ENCODE measurements at regions not wholly inside any gene's neighbourhood (a gene's known extent, or its start where the extent isn't known, plus 50 kb on each side); places are given as distances from the start of the nearest gene placed in this dataset.
"Not testable (repeated sequence)": the region's sequence is repeated elsewhere in the genome, so short reads cannot be mapped to it uniquely, and the experiment has no call there.

DNA sequence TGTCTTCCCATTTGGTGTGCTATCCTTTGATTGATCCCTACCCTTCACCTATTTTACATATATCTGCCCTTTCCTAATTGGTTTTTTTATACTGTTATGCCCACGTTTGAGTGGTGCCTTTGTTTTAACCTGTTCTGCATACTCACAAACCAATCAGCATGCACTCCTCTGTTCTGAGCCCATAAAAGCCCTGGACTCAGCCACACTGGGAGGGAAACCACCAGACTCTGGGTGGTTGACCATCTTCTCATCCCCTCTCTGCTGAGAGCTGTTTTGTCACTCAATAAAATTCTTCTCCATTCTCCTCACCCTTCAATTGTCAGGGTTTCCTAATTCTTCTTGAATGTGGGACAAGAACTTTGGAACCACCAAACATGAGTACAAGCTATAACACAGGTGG, 989.8 kb downstream of the ADGRL2 start:
- DNase-seq = no peak

DNA sequence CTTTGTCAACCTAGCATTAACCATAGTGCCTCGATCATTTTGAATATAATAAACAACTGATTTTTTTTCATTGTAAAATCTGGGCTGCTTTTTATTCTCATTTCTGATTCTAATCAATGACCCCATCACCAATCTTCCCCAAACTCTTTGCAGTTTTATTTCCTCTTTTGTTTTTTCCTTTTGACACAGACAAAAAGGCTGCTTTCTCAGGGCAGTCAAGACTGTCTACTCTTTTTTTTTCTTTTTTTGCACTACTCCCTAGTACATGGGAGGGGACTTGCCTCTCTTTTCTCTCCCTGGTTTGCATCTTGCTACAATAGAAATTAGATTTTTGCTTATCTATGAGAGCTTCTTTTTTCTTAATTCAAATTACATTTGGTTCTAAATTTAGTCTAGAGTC, 987.9 kb downstream of the ADGRL2 start:
- no peak for DNase-seq

- DNase-seq = no peak
These were observed 987.3 kb downstream of the ADGRL2 start for GRCh38 chr1:82788038-82788437.

DNA sequence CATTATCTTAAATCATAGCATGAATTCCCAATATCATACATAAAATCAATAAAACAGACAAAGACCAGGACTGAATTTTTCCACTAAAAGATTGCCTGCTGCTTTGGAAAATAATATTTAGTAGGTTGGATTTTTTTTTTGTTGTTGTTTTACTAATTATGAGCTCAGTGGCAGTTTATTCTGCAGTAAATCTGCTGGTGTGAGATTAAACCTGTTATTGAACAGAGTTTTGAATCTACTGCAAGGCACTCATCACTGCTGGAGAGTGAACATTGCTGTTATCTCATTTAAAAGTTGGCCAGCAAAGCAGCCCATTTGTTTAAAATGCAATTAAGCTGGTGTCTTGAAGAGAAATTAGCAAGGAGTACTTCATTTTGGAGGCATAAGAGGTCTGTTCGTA, 986.1 kb downstream of the ADGRL2 start:
- DNase-seq = no peak

- no peak for DNase-seq
These were observed 984.6 kb downstream of the ADGRL2 start for GRCh38 chr1:82785268-82785790.

GRCh38 chr1:82783044-82783443, 982.3 kb downstream of the ADGRL2 start:
- no peak for DNase-seq

DNA sequence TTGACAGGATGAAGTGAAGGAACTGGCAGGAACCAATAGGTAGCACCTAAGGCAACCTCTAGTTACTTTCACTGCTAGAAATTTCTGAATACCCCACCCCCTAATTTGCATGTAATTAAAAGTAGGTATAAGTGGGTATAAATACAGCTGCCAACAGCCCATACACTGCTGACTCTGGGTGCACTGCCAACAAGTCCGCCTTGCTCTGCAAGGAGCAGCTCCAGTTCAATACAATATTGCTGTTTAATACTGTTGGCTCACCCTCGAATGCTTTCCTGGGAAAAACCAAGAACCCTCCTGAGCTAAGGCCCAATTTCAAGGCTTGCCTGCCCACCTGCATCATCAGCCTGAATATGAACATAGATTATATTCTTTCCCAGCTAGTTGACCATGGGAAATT, 981.9 kb downstream of the ADGRL2 start:
- no peak for DNase-seq

DNA sequence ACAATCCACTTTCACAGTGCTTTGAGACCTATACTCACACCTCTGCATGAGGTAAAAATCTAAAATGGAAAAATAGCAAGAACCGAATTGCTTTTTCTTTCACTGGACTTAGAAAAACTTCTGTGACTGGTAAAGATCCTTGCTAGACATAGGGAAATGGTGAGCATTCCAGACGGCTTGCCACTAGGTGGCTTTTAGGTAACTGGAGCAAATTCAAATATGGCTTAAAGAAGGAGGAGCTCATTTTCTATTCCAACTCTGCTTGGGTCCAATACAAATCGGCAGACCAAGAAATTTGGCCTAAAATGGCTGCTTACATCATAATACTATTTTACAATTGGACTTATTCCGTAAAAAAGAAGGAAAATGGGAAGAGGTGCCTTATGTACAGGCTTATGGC, 977.9 kb downstream of the ADGRL2 start:
- DNase-seq = no peak

DNA sequence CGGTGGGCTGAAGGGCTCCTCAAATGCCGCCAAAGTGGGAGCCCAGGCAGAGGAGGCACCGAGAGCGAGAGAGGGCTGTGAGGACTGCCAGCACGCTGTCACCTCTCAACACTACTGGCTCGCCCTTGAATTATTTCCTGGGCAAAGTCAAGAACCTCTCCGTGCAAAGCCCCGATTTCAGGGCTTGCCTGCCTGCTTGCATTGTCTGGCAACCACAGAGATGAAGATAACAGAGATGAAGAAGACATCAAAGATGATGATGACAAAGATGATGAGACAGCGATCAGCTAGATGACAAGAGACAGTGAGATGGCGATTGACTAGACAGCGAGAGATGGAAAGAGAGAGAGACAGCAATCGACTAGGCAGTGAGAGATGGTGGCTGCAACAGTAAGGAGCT, 976.5 kb downstream of the ADGRL2 start:
- DNase-seq = no peak

DNA sequence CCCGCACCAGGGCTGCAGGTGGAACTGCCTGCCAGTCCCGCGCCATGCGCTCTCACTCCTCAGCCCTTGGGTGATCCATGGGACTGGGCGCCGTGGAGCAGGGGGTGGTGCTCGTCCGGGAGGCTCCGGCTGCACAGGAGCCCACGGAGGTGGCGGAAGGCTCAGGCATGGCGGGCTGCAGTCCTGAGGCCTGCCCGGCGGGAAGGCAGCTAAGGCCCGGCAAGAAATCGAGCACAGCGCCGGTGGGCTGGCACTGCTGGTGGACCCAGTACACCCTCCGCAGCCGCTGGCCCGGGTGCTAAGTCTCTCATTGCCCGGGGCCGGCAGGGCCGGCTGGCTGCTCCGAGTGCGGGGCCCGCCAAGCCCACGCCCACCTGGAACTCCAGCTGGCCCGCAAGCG, 976.0 kb downstream of the ADGRL2 start:
- DNase-seq = not testable (repeated sequence)

- peak; percentile 1 for DNase-seq
These were observed 974.8 kb downstream of the ADGRL2 start for GRCh38 chr1:82775406-82776000.

DNA sequence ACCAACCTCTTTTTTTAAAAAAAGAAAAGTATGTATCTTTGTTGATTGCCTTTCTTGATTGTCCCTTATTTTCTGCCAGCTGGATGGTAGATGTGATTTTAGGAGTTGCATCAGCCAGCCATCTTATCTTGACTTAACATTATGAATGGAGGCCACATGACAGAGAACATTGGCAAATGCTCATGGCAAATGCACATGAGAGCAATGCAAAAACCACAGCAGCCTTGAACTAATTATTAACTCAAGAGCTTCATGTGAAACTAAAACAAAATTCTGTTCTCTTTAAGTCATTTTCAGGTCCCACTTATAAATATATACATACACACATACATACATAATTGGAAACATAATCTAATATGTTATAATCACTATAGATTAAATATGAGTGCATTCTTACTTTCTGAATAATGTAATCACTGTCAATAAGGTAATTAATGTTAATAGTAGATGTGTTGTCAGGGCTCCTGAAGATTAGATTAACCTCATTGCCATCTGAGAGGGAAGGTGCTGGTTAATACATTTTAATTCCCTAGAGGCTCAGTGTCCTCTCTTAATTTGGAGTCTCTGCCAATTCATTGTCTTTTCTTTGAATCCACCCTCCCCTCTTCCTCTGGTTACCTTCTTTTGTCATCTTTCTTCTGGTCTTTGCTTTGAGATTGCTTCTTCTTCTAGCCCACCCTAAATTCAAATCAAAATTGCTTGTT, 962.2 kb downstream of the ADGRL2 start:
- DNase-seq = no peak

DNA sequence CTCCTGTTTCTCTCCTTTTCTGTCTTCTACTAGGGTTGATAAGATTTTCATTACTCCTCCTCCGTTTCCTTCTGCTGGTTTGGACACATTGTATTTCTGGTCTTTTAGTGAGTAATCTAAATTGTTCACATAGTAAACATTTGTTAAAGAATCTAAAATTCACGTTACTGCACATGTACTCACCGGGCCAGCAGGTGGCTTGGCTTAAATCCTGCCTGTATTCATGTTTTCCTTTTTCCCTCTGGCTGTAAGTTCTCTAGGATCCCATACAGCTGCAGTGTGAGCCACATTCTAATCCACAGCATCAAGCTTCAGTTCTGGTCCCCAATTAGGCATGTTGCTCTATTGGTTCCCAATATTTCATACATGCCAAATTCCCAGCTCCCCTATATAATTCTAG, 958.3 kb downstream of the ADGRL2 start:
- DNase-seq = no peak

GRCh38 chr1:82755671-82756070, 954.9 kb downstream of the ADGRL2 start:
- DNase-seq = no peak

DNA sequence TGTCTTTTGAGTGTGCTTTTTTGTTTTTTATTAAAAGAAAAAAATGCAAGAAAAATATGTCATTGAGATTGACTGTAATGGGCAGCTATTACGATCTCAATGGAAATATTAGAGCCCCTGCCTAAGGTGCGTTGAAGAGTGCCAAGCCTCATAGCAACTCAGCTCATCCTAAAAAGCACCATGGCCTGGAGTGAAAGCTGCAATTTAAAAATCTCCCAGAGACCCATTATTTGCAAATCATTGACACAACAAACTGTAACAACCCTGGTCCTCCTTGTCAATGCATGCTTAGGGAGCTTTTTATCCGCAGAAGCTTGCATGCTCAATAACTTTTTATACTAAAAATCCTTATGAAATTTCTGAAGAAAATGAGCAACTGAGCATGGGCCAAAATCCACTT, 954.5 kb downstream of the ADGRL2 start:
- no peak for DNase-seq

GRCh38 chr1:82752046-82752445, 951.3 kb downstream of the ADGRL2 start:
- DNase-seq = no peak

- no peak for DNase-seq
These were observed 932.9 kb downstream of the ADGRL2 start for GRCh38 chr1:82733645-82734044.

DNA sequence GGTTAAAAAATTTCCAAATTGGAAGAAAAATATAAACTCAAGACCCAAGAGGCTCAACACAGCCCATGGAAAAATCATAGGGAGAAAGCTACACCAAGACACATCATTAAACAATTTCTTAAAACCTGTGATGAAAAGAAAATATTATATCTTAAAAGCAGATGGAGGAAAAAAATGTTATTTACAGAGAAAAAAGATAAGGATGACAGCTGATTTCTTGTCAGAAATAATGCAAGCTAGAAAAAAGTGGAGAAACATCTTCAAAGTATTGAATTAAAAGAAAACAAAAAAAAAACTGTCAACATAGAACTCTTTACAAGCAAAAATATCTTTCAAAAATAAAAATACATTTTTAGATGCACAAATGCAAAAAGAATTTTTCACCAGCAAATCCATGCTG, 930.5 kb downstream of the ADGRL2 start:
- DNase-seq = no peak

DNA sequence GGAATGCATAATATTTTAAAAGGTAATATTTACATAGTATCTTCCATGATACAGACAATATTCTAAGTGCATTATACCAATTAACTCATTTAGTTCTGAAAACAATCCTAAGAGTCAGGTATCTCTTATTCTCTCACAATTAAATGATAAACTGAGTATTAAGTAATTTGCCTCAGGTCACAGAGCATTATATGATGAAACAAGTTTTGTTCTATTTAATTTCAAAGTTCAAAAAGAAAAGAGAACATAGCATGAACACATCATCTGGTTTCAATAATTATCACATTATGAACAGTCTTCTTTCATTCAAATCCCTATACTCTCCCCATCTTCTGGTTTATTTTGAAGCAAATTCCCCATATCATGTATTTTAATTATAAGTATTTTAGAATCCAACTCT, 927.5 kb downstream of the ADGRL2 start:
- DNase-seq = no peak

DNA sequence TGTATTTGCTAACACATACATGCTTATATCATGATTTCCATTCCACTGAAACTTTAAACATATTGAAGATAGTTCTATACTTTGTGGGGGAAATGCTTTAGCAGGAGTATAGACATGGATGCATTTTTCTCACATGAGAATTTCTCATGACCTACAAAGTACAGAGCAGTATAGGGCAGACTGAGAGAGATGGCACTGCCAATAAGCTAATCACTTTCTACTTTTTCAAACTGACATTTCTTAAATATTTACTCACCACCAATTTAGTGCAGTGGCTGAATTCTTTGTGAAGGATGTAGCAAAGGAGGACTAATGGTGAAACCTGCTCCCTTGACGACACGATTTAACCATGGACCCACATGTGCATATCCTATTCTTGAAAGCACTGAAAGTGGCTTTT, 923.5 kb downstream of the ADGRL2 start:
- DNase-seq = no peak

- no peak for DNase-seq
These were observed 921.9 kb downstream of the ADGRL2 start for GRCh38 chr1:82722608-82723007.

- DNase-seq = no peak
These were observed 921.0 kb downstream of the ADGRL2 start for GRCh38 chr1:82721702-82722101.

- no peak for DNase-seq
These were observed 918.1 kb downstream of the ADGRL2 start for GRCh38 chr1:82718719-82719419.

- no peak for DNase-seq
These were observed 909.4 kb downstream of the ADGRL2 start for GRCh38 chr1:82710091-82710490.

Measured in DMS 273 treated with DMSO at 0.1 percent for 48 hours (cell line).